HG03097 (cell line): ENCODE measurements at regions not wholly inside any gene's neighbourhood (a gene's known extent, or its start where the extent isn't known, plus 50 kb on each side); places are given as distances from the start of the nearest gene placed in this dataset.

Experiments used
- ATAC-seq: cut with Tn5 transposase; IDR thresholded peaks from one replicate; pipeline ENCODE4 v1.9.1; 2021; ENCODE audit not compliant: unreplicated experiment, low FRiP score

GRCh38 chr4:11133868-11134267, 294.8 kb downstream of the HS3ST1 start:
- ATAC-seq, result no peak

- no peak for ATAC-seq
Observed at GRCh38 chr4:11132478-11132877, 296.2 kb downstream of the HS3ST1 start.

GRCh38 chr4:11131491-11131890, 297.2 kb downstream of the HS3ST1 start:
- no peak for ATAC-seq

- no peak for ATAC-seq
Observed at GRCh38 chr4:11130195-11130970, 298.3 kb downstream of the HS3ST1 start.

- no peak for ATAC-seq
Observed at GRCh38 chr4:11120435-11120834, 308.3 kb downstream of the HS3ST1 start.

- ATAC-seq, result no peak
Observed at GRCh38 chr4:11119474-11119873, 309.2 kb downstream of the HS3ST1 start.

- ATAC-seq, result no peak
Observed at GRCh38 chr4:11118513-11118912, 310.2 kb downstream of the HS3ST1 start.

- ATAC-seq, result no peak
Observed at GRCh38 chr4:11116940-11117339, 311.8 kb downstream of the HS3ST1 start.

- no peak for ATAC-seq
Observed at GRCh38 chr4:11111876-11112275, 316.8 kb downstream of the HS3ST1 start.

GRCh38 chr4:11111370-11111769, 317.3 kb downstream of the HS3ST1 start:
- no peak for ATAC-seq

- ATAC-seq, result no peak
Observed at GRCh38 chr4:11106759-11107158, 321.9 kb downstream of the HS3ST1 start.

- ATAC-seq, result no peak
Observed at GRCh38 chr4:11106190-11106589, 322.5 kb downstream of the HS3ST1 start.

- ATAC-seq, result no peak
Observed at GRCh38 chr4:11105715-11106114, 323.0 kb downstream of the HS3ST1 start.

- ATAC-seq, result no peak
Observed at GRCh38 chr4:11098461-11098860, 330.2 kb downstream of the HS3ST1 start.

GRCh38 chr4:11097725-11098124, 331.0 kb downstream of the HS3ST1 start:
- ATAC-seq, result no peak

- ATAC-seq, result no peak
Observed at GRCh38 chr4:11081006-11081405, 347.7 kb downstream of the HS3ST1 start.

- ATAC-seq, result no peak
Observed at GRCh38 chr4:11079171-11079570, 349.5 kb downstream of the HS3ST1 start.

GRCh38 chr4:11074581-11075241, 354.0 kb downstream of the HS3ST1 start:
- ATAC-seq, result no peak

GRCh38 chr4:11073621-11074051, 355.1 kb downstream of the HS3ST1 start:
- no peak for ATAC-seq

GRCh38 chr4:11072999-11073398, 355.7 kb downstream of the HS3ST1 start:
- ATAC-seq, result no peak

- ATAC-seq, result no peak
Observed at GRCh38 chr4:11072463-11072862, 356.2 kb downstream of the HS3ST1 start.

GRCh38 chr4:11070813-11071212, 357.9 kb downstream of the HS3ST1 start:
- no peak for ATAC-seq
